GM08714 (cell line): ENCODE measurements at regions not wholly inside any gene's neighbourhood (a gene's known extent, or its start where the extent isn't known, plus 50 kb on each side); places are given as distances from the start of the nearest gene placed in this dataset.
"Not testable (repeated sequence)": the region's sequence is repeated elsewhere in the genome, so short reads cannot be mapped to it uniquely, and the experiment has no call there.

Source experiments
- H3K4me3 ChIP-seq: fragments of 200-500 bp; sonication (Bioruptor generic); 2 replicates; pipeline ENCODE4 v1.5.1; 2014; ENCODE audit warnings: mild to moderate bottlenecking, low read length, inconsistent platforms
- ZNF274 ChIP-seq: IDR thresholded peaks from 2 replicates; pipeline ENCODE4 v1.6.1; 2012; ENCODE audit warnings: mild to moderate bottlenecking, low read depth, low read length

DNA sequence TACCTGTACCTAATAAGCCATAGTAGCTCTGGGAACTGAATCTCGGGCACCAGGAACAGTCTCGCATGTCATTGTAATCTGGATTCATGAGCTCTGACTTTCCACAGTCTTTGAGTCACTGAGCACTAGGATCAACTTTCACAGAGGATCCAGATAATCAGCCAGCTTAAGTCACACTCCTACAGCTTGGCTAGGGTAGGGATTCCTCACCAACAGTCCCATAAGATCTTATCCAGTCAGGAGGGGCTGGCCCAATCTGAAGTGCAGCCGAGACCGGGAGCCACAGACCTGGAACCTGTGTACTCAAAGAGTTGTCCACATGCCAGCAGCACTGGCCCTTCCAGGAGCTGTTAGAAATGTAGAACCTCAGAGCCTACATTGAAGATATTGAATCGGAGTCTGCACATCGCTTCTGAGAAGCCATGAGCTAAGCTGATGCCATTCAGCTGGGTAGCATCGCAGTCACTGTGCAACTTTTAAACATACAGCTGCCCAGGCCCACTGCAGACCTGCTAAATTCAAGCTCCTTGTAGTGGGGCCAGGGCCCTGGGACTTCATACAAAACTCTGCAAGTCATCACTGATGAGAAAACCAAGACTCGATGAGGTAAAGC, 538.8 kb upstream of the B3GAT1 start:
- H3K4me3 ChIP-seq = no peak overlapping the region
- no peak for TF ChIP-seq ZNF274

DNA sequence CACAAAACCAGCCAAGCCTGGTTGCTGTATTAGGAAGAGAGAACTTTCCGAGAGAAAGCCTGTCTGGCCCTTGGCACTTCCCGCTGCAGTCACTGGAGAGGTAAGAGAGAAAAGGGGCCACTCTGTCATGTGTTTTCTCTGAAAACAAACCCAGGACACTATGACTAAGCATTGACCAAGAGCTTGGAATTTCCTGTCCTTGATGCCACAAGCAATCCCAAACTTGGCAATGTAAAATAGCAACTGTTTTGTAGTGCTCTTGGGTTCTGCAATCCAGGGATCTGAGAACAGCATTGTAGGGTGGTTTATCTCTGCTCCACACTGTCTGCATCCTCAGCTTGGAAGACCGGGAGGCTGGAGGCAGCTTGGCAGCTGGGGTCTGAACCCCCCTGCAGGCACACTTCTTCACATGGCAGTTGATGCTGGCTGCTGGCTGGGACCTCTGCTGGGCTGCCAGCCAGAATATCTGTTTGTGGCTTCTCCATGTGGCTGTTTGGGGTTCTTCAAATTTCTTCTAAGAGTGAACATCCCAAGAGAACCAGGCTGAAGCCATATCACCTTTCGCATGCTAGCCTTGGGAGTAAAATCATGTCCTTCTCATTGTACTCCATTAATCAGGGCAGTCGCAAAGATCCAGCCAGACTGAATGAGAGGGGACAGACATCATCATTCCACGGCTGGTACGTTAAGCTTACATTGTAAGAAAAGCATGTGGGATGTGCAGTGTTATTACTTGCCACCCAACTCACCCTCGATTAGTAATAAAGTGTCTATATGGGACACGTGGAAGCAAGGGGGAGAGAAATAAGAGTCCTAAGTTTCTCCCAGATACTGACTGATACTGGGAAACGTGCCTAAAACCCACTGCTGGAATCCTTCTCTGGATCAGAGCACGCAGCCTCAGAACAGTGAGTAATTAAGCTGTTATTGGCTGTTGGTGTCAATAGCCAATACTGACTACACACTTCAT, 537.4 kb upstream of the B3GAT1 start:
- no peak for TF ChIP-seq ZNF274
- H3K4me3 ChIP-seq = no peak overlapping the region

DNA sequence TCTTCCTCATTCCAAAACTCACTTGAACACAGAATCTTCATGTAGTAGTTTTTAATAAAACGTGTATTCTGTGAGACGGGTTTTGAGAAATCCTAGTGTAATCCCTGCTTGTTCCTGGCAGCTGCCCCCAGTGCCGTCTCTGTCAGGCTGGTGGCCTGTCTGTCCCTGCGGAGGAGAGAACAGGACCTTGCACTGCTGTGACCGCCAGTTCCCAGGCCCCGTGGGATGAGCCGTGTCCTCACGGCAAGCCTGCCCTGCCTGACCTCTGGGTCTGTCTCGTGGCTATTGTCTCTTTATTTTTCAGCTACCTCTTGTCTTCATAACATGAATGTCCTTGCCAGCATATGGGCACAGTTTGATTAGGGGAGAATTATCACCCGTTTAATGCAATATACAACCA, 535.5 kb upstream of the B3GAT1 start:
- H3K4me3 ChIP-seq = no peak overlapping the region
- no peak for TF ChIP-seq ZNF274

DNA sequence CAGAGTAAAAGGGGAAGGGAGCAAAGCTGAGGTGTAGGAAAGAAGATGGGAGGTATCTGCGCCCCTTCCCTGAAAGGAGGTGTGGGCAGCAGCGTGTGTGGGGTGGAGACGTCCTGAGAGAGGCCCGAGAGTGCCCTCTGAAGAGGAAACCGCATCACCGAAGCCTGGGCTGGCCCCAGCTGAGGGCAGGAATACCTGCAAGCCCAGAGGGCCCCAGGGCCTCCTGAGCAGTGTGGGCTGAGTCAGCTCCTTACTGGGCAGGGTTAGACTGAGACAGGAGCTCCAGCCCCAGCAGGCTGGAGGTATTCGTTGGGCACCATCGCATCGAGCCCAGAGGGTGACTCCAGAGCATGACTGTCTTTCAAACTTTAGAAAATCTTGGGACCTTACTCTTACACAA, 534.0 kb upstream of the B3GAT1 start:
- no peak for TF ChIP-seq ZNF274
- H3K4me3 ChIP-seq = no peak overlapping the region

DNA sequence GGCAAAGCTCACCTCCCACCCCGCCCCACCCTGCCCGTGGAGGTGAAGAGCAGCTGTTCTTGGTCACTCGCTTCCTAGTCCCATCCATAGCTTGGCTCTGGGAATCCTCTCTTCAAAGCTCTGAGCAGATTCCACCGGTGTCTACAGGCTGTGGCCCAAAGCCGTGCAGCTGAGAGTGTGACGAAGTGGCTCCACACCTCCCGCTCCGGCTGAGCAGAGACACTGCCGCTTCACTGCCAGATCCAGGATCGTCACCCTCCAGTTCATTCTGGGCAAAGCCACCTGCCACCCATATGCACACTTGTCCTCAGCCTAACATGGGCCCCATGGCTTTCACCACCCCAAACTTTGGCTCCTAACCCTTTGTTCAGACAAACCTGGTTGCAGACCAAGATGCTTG, 532.9 kb upstream of the B3GAT1 start:
- no peak overlapping the region for H3K4me3 ChIP-seq
- TF ChIP-seq ZNF274 = no peak

DNA sequence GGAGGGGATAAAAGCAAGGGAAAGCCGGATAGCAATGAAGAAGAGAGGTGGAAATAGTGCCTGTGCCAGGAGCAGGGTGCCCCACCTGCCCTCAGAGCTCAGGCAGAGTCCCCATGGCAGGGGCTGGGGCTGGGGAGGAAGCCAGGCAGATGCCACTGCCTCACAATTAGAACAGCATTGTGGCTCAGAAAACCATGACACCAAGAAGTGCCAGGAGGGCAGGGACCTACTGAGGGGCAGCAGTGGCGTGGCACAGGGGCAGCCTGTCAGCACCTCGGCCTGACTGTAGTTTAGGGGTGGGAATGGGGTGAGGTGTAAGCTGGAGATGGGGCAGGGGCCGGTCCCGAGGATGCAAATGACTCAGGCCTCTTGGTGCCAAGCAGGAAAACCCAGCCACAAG, 532.1 kb upstream of the B3GAT1 start:
- no peak for TF ChIP-seq ZNF274

DNA sequence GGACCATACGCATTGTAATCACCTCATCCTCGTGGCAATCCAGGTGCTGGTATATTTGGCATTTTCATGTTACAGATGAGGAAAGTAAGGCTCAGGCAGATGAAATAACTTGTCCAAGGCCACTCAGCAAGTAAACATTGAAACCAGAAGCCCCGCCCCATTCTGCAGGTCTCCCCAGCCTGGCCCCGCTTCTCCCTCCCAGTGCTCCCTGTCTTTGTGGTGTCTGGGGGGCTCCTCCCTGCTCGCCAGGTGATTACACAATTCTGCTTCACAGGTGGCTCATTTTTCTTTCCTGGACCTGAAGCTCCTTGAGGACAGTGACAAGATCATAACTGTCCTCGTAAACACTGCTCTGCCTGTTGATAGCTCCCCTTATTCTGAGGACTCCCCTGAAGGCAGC, 531.5 kb upstream of the B3GAT1 start:
- no peak for TF ChIP-seq ZNF274
- no peak overlapping the region for H3K4me3 ChIP-seq

More for the DNA sequence above, 532.1 kb upstream of the B3GAT1 start:
- no peak overlapping the region for H3K4me3 ChIP-seq

DNA sequence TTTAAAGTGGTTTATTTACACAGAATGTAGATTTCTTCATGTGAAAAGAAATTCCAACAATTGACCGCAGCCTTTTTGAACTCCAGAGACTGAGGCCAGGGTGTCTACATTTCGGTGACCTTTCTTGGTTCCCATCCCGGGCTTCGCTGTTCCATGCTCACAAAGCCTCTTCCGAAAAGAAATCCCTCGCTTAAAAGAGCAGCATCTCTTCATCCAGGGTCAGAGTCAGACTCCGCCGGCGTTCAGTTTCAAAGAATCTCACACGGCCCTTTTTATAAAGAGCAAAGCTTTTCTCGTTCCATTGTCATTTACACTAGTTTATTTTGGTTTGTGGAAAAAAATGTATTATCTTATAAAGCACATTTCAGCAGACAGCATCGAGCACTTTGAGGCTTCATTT, 530.6 kb upstream of the B3GAT1 start:
- no peak for TF ChIP-seq ZNF274
- no peak overlapping the region for H3K4me3 ChIP-seq

DNA sequence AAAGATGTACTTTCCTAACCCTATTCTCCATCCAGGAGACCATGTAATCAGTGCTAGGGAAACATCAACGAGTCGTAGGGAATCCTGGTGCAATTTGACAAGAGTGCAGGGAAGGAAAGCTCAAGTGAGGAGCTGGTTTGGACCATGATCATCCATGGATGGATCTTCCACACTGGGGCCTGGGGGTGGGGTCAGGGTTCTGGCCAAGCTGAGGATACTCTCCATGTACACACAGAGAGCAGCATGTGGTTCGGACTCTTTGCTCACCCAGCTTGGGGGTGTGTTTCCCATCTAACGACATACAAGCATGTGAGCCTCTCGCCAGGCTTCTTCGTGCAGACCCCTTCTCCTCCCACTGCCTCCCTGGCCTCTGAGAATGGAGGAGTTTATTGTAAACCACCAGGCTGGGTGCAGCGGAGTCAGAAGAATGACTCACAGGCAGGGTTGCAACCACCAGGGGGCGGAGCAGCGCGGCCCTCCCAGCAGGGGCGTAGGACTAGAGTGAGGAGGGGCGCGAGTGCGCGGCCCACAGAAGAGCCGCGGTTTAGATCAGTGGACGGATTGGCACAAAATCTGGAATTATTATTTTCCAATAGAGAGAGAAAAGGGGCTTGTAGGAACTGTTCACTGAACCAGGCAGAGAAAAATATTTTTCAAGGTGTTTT, 530.0 kb upstream of the B3GAT1 start:
- not testable (repeated sequence) for H3K4me3 ChIP-seq

DNA sequence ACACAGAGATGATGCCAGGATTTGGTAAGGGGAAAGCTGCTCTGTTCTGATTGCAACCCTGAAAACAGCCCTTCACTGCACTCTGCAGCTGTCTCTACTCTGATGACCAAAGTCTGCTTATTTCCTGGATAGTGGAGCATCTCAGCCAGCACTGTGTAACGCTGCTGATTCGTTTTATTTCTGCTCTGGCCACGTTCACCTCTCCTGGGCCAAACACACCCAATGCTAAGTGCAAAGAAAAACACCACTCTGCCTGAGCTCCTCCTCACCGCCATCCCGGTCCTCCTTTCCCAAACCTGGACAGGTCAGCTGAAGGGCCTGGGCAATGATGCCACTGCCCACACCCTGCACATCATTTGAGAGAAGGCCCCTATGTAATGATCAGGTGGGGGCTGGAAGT, 529.3 kb upstream of the B3GAT1 start:
- no peak overlapping the region for H3K4me3 ChIP-seq
- TF ChIP-seq ZNF274 = no peak

DNA sequence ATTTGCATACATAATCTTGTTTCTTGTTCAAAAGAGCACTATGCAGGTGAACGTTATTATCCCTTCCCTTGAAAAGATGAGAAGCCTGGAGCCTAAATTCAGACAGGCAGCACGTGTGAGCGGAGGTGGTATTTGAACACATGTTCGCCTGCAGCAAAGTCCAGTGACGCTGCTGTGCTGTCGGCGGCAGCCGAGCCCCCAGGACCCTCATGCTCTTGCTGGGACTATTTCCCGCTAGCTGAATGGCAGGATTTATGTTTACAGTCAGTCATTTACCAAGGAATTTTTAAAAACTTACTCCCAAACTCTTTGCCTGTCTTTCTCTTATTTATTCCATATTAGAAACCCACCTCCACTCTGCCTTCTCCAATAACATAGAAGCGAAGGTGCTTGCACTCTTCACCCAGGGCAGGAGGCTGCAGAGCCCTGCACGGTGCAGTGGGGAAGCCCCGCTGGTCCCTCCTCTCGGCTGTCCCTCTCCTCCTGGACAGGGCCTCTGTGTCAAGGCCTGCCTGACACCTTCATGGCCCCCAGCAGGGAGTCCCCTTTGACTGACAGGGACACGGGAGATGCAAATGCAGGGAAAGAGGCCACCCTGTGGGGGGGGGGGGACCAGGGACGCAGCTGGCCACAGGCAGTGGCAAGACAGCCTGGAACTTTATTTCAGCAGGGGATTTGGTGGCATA, 528.5 kb upstream of the B3GAT1 start:
- H3K4me3 ChIP-seq = no peak overlapping the region
- TF ChIP-seq ZNF274 = no peak

DNA sequence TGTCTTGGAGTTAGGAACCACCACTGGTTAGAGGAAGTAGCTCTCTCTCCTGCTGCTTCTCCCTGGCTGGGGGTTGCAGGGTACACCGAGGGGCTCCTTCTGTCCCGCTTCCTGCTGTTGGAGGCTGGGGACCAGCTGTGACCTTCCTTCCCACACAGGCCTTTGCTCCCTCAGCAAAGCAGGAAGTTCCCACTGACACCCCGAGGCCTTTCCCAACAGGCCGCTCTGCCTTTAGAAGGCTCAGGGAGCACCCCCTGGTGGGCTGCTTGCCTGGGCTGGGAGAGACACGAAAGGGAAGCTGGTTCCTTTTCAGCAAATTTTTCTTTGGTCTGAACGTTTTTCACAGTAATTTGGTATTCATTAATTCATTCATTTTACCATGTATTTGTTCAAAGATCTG, 527.9 kb upstream of the B3GAT1 start:
- no peak for TF ChIP-seq ZNF274
- H3K4me3 ChIP-seq = no peak overlapping the region

DNA sequence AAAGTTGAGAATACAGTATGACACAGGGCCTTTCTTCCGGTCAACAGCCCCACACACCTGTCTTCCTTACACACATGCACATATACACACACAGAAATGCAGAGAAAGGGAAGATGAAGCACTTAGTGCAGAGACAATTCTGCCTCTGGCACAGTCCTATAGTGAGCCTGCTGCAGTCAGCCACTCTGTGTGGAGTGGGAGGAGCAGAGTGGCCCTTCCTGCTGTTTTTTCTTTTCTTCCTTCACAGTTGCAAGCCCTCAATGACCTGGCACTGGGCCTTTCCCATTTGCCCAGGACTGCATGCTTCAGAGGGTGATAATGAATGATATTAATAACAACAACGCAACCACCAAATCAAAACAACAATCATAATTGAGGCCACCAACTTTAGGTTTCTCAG, 527.0 kb upstream of the B3GAT1 start:
- no peak overlapping the region for H3K4me3 ChIP-seq
- no peak for TF ChIP-seq ZNF274

DNA sequence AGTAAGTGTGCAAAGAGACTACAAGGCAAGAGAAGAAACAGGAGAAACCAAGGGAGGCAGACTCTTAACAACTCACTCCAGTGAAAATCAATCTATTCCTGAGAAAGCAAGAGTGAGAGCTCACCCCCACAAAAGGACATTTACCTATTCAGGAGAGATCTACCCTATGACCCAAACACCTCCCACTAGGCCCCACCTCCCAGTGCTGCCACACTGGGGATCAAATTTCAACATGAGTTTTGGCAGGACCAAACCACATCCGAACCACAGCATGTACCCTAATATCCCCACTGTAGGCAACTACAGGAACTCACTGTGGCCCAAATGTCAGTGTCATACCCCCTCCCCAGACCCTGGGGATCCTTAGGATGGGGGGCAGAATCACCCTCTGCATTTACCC, 526.2 kb upstream of the B3GAT1 start:
- TF ChIP-seq ZNF274 = no peak
- H3K4me3 ChIP-seq = no peak overlapping the region

DNA sequence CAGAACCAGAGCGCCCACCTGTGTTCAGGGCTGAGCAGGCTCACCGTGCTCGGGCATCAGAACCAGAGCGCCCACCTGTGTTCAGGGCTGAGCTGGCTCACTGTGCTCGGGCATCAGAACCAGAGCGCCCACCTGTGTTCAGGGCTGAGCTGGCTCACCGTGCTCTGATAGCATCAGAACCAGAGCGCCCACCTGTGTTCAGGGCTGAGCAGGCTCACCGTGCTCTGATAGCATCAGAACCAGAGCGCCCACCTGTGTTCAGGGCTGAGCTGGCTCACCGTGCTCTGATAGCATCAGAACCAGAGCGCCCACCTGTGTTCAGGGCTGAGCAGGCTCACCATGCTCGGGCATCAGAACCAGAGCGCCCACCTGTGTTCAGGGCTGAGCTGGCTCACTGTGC, 525.2 kb upstream of the B3GAT1 start:
- H3K4me3 ChIP-seq = not testable (repeated sequence)
